SK-MEL-5 (cell line): ENCODE measurements at regions not wholly inside any gene's neighbourhood (a gene's known extent, or its start where the extent isn't known, plus 50 kb on each side); places are given as distances from the start of the nearest gene placed in this dataset.

Experiments used
- DNase-seq: peaks from one replicate; pipeline ENCODE4 v3.0.0-alpha.2; 2016; ENCODE audit warnings: low read depth, low spot score
- in situ Hi-C: cut with HindIII; loops from 2 replicates; pipeline ENCODE4 v1.10.0; 2016; ENCODE audit warnings: low sequenced_read_pairs, high pct_unique_total_duplicates, low pct_unique_long_range_greater_than_20kb

GRCh38 chr1:218686258-218686657 lies 341.1 kb downstream of the TGFB2 start:
- in situ Hi-C loops, result no loop called here
- peak; percentile 5 for DNase-seq

- in situ Hi-C loops, result no loop called here
These were observed 341.6 kb downstream of the TGFB2 start for GRCh38 chr1:218686761-218687160.

GRCh38 chr1:218692808-218693207 lies 347.7 kb downstream of the TGFB2 start:
- in situ Hi-C loops, result no loop called here
- DNase-seq, result no peak

More at GRCh38 chr1:218686761-218687160, 341.6 kb downstream of the TGFB2 start:
- DNase-seq, result no peak

- in situ Hi-C loops, result no loop called here
These were observed 348.5 kb downstream of the TGFB2 start for GRCh38 chr1:218693599-218693998.

GRCh38 chr1:218694085-218694484 lies 348.9 kb downstream of the TGFB2 start:
- in situ Hi-C loops, result no loop called here
- DNase-seq, result no peak

More at GRCh38 chr1:218693599-218693998, 348.5 kb downstream of the TGFB2 start:
- DNase-seq, result no peak

GRCh38 chr1:218694636-218695035 lies 349.5 kb downstream of the TGFB2 start:
- no peak for DNase-seq
- in situ Hi-C loops, result no loop called here

GRCh38 chr1:218695525-218695924 lies 350.4 kb downstream of the TGFB2 start:
- in situ Hi-C loops, result no loop called here
- DNase-seq, result no peak

- in situ Hi-C loops, result no loop called here
- DNase-seq, result no peak
These were observed 353.0 kb downstream of the TGFB2 start for GRCh38 chr1:218698141-218698540.

GRCh38 chr1:218699421-218699820 lies 354.3 kb downstream of the TGFB2 start:
- no peak for DNase-seq
- in situ Hi-C loops, result no loop called here

- DNase-seq, result no peak
- in situ Hi-C loops, result no loop called here
These were observed 354.7 kb downstream of the TGFB2 start for GRCh38 chr1:218699865-218700264.

GRCh38 chr1:218700666-218701065 lies 355.5 kb downstream of the TGFB2 start:
- DNase-seq, result no peak
- in situ Hi-C loops, result no loop called here

- no peak for DNase-seq
- in situ Hi-C loops, result no loop called here
These were observed 356.0 kb downstream of the TGFB2 start for GRCh38 chr1:218701131-218701530.

GRCh38 chr1:218702775-218703174 lies 357.6 kb downstream of the TGFB2 start:
- in situ Hi-C loops, result no loop called here
- no peak for DNase-seq

GRCh38 chr1:218703836-218704235 lies 358.7 kb downstream of the TGFB2 start:
- DNase-seq, result no peak
- in situ Hi-C loops, result no loop called here

- in situ Hi-C loops, result no loop called here
- no peak for DNase-seq
These were observed 360.3 kb downstream of the TGFB2 start for GRCh38 chr1:218705391-218705790.

GRCh38 chr1:218705911-218706893 lies 361.1 kb downstream of the TGFB2 start:
- in situ Hi-C loops, result no loop called here
- DNase-seq, result no peak

- in situ Hi-C loops, result no loop called here
- no peak for DNase-seq
These were observed 365.9 kb downstream of the TGFB2 start for GRCh38 chr1:218711001-218711400.

GRCh38 chr1:218711884-218712674 lies 366.9 kb downstream of the TGFB2 start:
- in situ Hi-C loops, result no loop called here
- no peak for DNase-seq
